Stimulated activated CD8-positive, alpha-beta memory T cell treated with anti-CD3 and anti-CD28 coated beads, Interleukin-12 subunit alpha, Interleukin-12 subunit beta, amount 100 ng/mL, for 24 hours (primary cell): ENCODE measurements at regions not wholly inside any gene's neighbourhood (a gene's known extent, or its start where the extent isn't known, plus 50 kb on each side); places are given as distances from the start of the nearest gene placed in this dataset.

ENCODE experiments used
- DNase-seq: peaks from one replicate; pipeline ENCODE4 v3.0.0-alpha.2; 2020; ENCODE audit errors: extremely low read depth

- no peak for DNase-seq
Measured at GRCh38 chr2:147364597-147364996, 480.2 kb upstream of the ACVR2A start.

GRCh38 chr2:147363181-147363580 lies 481.6 kb upstream of the ACVR2A start:
- no peak for DNase-seq

- no peak for DNase-seq
Measured at GRCh38 chr2:147358375-147358774, 486.5 kb upstream of the ACVR2A start.

- no peak for DNase-seq
Measured at GRCh38 chr2:147356157-147356556, 488.7 kb upstream of the ACVR2A start.

- no peak for DNase-seq
Measured at GRCh38 chr2:147355706-147356105, 489.1 kb upstream of the ACVR2A start.

- DNase-seq: no peak
Measured at GRCh38 chr2:147353072-147353381, 491.8 kb upstream of the ACVR2A start.

- no peak for DNase-seq
Measured at GRCh38 chr2:147352264-147353071, 492.4 kb upstream of the ACVR2A start.

- DNase-seq: no peak
Measured at GRCh38 chr2:147351784-147352183, 493.0 kb upstream of the ACVR2A start.

GRCh38 chr2:147348931-147349555 lies 495.8 kb upstream of the ACVR2A start:
- no peak for DNase-seq

- DNase-seq: no peak
Measured at GRCh38 chr2:147346142-147346541, 498.7 kb upstream of the ACVR2A start.

GRCh38 chr2:147345246-147345645 lies 499.6 kb upstream of the ACVR2A start:
- no peak for DNase-seq

GRCh38 chr2:147342329-147342728 lies 502.5 kb upstream of the ACVR2A start:
- DNase-seq: no peak

GRCh38 chr2:147331790-147332419 lies 512.9 kb upstream of the ACVR2A start:
- DNase-seq: no peak

- DNase-seq: no peak
Measured at GRCh38 chr2:147330925-147331324, 513.9 kb upstream of the ACVR2A start.

- peak; percentile 0 for DNase-seq
Measured at GRCh38 chr2:147327613-147328012, 517.2 kb upstream of the ACVR2A start.

GRCh38 chr2:147325990-147326389 lies 518.8 kb upstream of the ACVR2A start:
- DNase-seq: no peak

GRCh38 chr2:147320146-147320545 lies 524.7 kb upstream of the ACVR2A start:
- DNase-seq: no peak

- no peak for DNase-seq
Measured at GRCh38 chr2:147311058-147311430, 533.8 kb upstream of the ACVR2A start.

- no peak for DNase-seq
Measured at GRCh38 chr2:147310335-147311057, 534.3 kb upstream of the ACVR2A start.

- no peak for DNase-seq
Measured at GRCh38 chr2:147297820-147298219, 547.0 kb upstream of the ACVR2A start.

GRCh38 chr2:147294825-147295392 lies 549.9 kb upstream of the ACVR2A start:
- no peak for DNase-seq
